ENCODE measurements at regions not wholly inside any gene's neighbourhood (a gene's known extent, or its start where the extent isn't known, plus 50 kb on each side); places are given as distances from the start of the nearest gene placed in this dataset.
"Not testable (repeated sequence)": the region's sequence is repeated elsewhere in the genome, so short reads cannot be mapped to it uniquely, and the experiment has no call there.

- not testable (repeated sequence) for DNase-seq (ENCODE audit: low read depth)
Measured at GRCh38 chr7:97928844-97929243, 56.6 kb upstream of the ASNS start.

GRCh38 chr7:97927790-97928748, 55.9 kb upstream of the ASNS start:
- DNase-seq (ENCODE audit: low read depth) = peak; percentile 50
